Middle frontal gyrus (tissue), 1 donor: ENCODE measurements at regions not wholly inside any gene's neighbourhood (a gene's known extent, or its start where the extent isn't known, plus 50 kb on each side); places are given as distances from the start of the nearest gene placed in this dataset.
"Not testable (repeated sequence)": the region's sequence is repeated elsewhere in the genome, so short reads cannot be mapped to it uniquely, and the experiment has no call there.

ENCODE experiments used
- DNase-seq: peaks from one replicate; pipeline ENCODE4 v3.0.0-alpha.2; 2015; ENCODE audit warnings: low spot score; ENCODE audit errors: extremely low spot score

GRCh38 chr13:30071969-30072817 lies 221.8 kb upstream of the UBL3 start:
- DNase-seq = no peak

- no peak for DNase-seq
Observed at GRCh38 chr13:30065181-30065580, 214.8 kb upstream of the UBL3 start.

- no peak for DNase-seq
Observed at GRCh38 chr13:30063892-30064291, 213.5 kb upstream of the UBL3 start.

GRCh38 chr13:30061217-30061616 lies 210.8 kb upstream of the UBL3 start:
- DNase-seq = no peak

GRCh38 chr13:30058429-30058828 lies 208.0 kb upstream of the UBL3 start:
- no peak for DNase-seq

GRCh38 chr13:30054546-30054945 lies 204.1 kb upstream of the UBL3 start:
- not testable (repeated sequence) for DNase-seq

- no peak for DNase-seq
Observed at GRCh38 chr13:30053939-30054338, 203.5 kb upstream of the UBL3 start.

GRCh38 chr13:30052120-30052519 lies 201.7 kb upstream of the UBL3 start:
- DNase-seq = no peak

GRCh38 chr13:30051531-30052060 lies 201.2 kb upstream of the UBL3 start:
- no peak for DNase-seq

- no peak for DNase-seq
Observed at GRCh38 chr13:30049692-30050091, 199.3 kb upstream of the UBL3 start.

- DNase-seq = no peak
Observed at GRCh38 chr13:30047154-30047874, 196.9 kb upstream of the UBL3 start.

GRCh38 chr13:30045916-30046704 lies 195.7 kb upstream of the UBL3 start:
- no peak for DNase-seq

- no peak for DNase-seq
Observed at GRCh38 chr13:30044932-30045331, 194.5 kb upstream of the UBL3 start.

- DNase-seq = no peak
Observed at GRCh38 chr13:30043631-30043925, 193.2 kb upstream of the UBL3 start.

- no peak for DNase-seq
Observed at GRCh38 chr13:30042891-30043630, 192.6 kb upstream of the UBL3 start.

- DNase-seq = no peak
Observed at GRCh38 chr13:30042272-30042671, 191.9 kb upstream of the UBL3 start.

- no peak for DNase-seq
Observed at GRCh38 chr13:30039511-30039911, 189.1 kb upstream of the UBL3 start.

- no peak for DNase-seq
Observed at GRCh38 chr13:30038884-30039283, 188.5 kb upstream of the UBL3 start.

GRCh38 chr13:30037766-30038165 lies 187.3 kb upstream of the UBL3 start:
- DNase-seq = no peak

GRCh38 chr13:30037306-30037705 lies 186.9 kb upstream of the UBL3 start:
- DNase-seq = no peak

- no peak for DNase-seq
Observed at GRCh38 chr13:30034458-30034795, 184.0 kb upstream of the UBL3 start.
